Psoas muscle (tissue), 7 donors: ENCODE measurements at regions not wholly inside any gene's neighbourhood (a gene's known extent, or its start where the extent isn't known, plus 50 kb on each side); places are given as distances from the start of the nearest gene placed in this dataset.

ENCODE experiments used
- ATAC-seq, 4 donors: fragments of 200-7000 bp; cut with Tn5 transposase; one replicate each; pipeline ENCODE4 v1.9.1; 2020; ENCODE audit warnings: moderate library complexity in 3 of 4, mild to moderate bottlenecking in 2 of 4
- DNase-seq, 2 donors: peaks; one replicate each; pipeline ENCODE4 v3.0.0-alpha.2; 2020
- H3K27ac ChIP-seq: fragments of 200-600 bp; one replicate; pipeline ENCODE4 v1.8.0; 2022
- H3K27me3 ChIP-seq, 3 donors: fragments of 200-600 bp in 1 of 3; one replicate each; pipeline versions ENCODE4 v1.6.1 to v1.8.0; 2013 to 2022; ENCODE audit warnings: low read length in 2 of 3, mild to moderate bottlenecking in 2 of 3, moderate library complexity in 1 of 3; ENCODE audit not compliant: insufficient read depth in 3 of 3
- H3K36me3 ChIP-seq, 2 donors: fragments of 200-600 bp in 1 of 2; one replicate each; pipeline versions ENCODE4 v1.6.1 to v1.8.0; 2013 to 2022; ENCODE audit warnings: low read depth in 1 of 2, mild to moderate bottlenecking in 1 of 2, moderate library complexity in 1 of 2; ENCODE audit not compliant: insufficient read depth in 1 of 2
- H3K4me1 ChIP-seq: fragments of 200-600 bp; one replicate; pipeline ENCODE4 v1.8.0; 2022
- H3K4me3 ChIP-seq: fragments of 200-600 bp; one replicate; pipeline ENCODE4 v1.8.0; 2022; ENCODE audit warnings: mild to moderate bottlenecking
- H3K9me3 ChIP-seq: fragments of 200-600 bp; one replicate; pipeline ENCODE4 v1.8.0; 2022
- WGBS, 3 donors: extraction: QIAGEN DNeasy Blood & Tissue Kit; methylation state at CpG; one replicate each; pipeline versions ENCODE4 v1.1.6 to v1.1.7; 2013; 5-methylcytosine and 5-hydroxymethylcytosine counted together
- intact Hi-C, 2 donors: fragments of 100-400 bp; cut with DNase I; formaldehyde crosslinking; loops; one replicate each; pipeline versions ENCODE4 v1.11.0 to v1.14.2; 2022
- TF ChIP-seq, protein P1 (sequence below): fragments of 200-600 bp; IDR thresholded peaks from one replicate; pipeline ENCODE4 v1.8.0; 2022; ENCODE audit warnings: antibody characterized with exemption
- donor health status: healthy with polysubstance abuse.
- donor health status: DM: no; HTN: no; CAD: no; lungs with moderate emphysema.
- donor health status: Bipolar disorder and iron deficiency.
- donor health status: healthy.
- donor health status: DM: yes; HTN: yes; CAD: no.
- donor health status: DM: no; HTN: no; CAD: no.
- donor health status: DM: yes; HTN: yes; CAD: no.

DNA sequence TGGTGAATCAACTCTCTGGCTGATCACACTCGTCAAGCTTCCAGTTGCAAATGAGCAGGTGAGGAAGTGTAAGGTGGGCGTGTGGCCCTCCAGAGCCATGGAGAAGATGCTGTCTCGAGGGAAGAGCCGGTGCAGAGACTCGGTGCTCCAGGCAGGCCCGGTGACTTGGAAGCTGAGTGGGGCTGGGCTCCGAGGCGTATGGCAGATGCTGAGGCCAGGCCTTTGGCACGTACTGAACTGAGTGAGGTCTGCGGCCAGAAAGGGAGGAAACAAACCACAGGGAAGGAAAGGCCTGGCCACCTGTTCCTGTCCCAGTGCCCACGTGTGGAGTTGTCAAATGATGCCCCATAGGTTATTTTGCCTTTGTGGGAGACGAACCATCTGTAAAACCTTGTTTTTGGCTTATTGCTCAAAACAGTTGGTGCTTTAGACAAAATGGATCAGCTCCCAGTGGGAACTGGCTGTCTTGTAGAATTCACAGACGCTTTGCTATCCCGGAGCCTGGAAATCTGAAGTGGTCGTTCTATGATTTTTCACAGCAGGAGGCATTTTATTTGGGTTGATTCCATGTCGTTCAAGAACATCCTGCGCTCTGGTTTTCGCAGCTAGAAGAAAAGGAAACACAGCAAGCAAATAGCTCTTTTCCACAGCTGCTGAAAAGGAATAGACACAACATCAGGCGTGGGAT lies 117.5 kb upstream of the TMEM18 start:
- H3K4me1 ChIP-seq = no peaks in the 10 kb centered on the region
- H3K9me3 ChIP-seq = no peaks in the 10 kb centered on the region
- DNase-seq (no peak), ATAC-seq (peak in 1 of 4 donors; percentile 33)
- peaks cover 0 to 6% (median 2%) of the 10 kb centered on the region in 3 donors for H3K27me3 ChIP-seq
- no peaks in the 10 kb centered on the region for H3K36me3 ChIP-seq
- TF ChIP-seq, protein P1, sequence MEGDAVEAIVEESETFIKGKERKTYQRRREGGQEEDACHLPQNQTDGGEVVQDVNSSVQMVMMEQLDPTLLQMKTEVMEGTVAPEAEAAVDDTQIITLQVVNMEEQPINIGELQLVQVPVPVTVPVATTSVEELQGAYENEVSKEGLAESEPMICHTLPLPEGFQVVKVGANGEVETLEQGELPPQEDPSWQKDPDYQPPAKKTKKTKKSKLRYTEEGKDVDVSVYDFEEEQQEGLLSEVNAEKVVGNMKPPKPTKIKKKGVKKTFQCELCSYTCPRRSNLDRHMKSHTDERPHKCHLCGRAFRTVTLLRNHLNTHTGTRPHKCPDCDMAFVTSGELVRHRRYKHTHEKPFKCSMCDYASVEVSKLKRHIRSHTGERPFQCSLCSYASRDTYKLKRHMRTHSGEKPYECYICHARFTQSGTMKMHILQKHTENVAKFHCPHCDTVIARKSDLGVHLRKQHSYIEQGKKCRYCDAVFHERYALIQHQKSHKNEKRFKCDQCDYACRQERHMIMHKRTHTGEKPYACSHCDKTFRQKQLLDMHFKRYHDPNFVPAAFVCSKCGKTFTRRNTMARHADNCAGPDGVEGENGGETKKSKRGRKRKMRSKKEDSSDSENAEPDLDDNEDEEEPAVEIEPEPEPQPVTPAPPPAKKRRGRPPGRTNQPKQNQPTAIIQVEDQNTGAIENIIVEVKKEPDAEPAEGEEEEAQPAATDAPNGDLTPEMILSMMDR = no peak
- no peak overlapping the region for H3K27ac ChIP-seq
- 32 to 43% (median 32%) methylated on average over 19 of the region's 19 CpGs for WGBS, 3 donors
- intact Hi-C loops = no loop called here
- H3K4me3 ChIP-seq = no peak overlapping the region

DNA sequence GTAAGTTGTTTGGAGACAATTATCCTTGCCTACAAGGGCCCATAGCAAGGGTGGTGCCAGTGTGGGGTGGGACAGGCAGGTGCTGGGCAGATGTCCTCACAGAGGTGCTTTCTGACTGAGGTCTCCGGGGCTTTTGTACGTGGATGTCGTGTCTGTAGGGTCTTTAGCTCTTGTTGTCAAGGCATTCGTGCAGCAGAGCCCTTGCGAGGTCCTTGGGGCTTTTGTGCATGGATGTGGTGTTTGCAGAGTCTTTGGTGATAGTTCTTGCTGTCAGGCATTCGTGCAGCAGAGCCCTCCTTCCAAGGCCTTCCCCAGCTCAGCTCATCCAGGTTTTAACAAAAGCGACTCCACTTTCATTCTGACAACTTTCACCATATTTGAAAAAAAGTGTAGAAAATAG lies 116.0 kb upstream of the TMEM18 start:
- WGBS, 3 donors = 71 to 84% (median 77%) methylated on average over 7 of the region's 7 CpGs
- intact Hi-C loops = no loop called here

DNA sequence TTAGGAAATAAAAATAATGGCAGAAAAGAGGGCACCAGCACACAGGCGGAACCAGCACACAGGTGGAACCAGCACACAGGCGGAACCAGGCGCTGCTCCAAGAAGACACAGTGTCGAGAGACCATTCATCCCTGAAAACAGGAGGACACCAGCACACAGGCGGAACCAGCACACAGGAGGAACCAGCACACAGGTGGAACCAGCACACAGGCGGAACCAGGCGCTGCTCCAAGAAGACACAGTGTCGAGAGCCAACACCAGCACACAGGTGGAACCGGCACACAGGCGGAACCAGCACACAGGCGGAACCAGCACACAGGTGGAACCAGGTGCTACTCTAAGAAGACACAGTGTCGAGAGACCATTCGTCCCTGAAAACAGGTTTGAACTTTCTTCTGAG lies 115.5 kb upstream of the TMEM18 start:
- H3K27ac ChIP-seq = no peak overlapping the region
- TF ChIP-seq, protein P1 = no peak
- intact Hi-C loops = no loop called here
- H3K9me3 ChIP-seq = no peaks in the 10 kb centered on the region
- 87 to 93% (median 89%) methylated on average over 13 of the region's 13 CpGs for WGBS, 3 donors
- no peaks in the 10 kb centered on the region for H3K4me1 ChIP-seq
- DNase-seq (no peak), ATAC-seq (no peak)
- H3K36me3 ChIP-seq = no peaks in the 10 kb centered on the region
- no peak overlapping the region for H3K4me3 ChIP-seq
- H3K27me3 ChIP-seq = peaks cover 0 to 6% (median 2%) of the 10 kb centered on the region in 3 donors

More for the DNA sequence above, 116.0 kb upstream of the TMEM18 start:
- Histone ChIP-seq H3K27me3 (peaks cover 0 to 6% (median 2%) of the 10 kb centered on the region in 3 donors), H3K27ac (no peak overlapping the region), H3K4me3 (no peak overlapping the region), H3K36me3 (no peaks in the 10 kb centered on the region), H3K9me3 (no peaks in the 10 kb centered on the region), H3K4me1 (no peaks in the 10 kb centered on the region)
- ATAC-seq = no peak
- TF ChIP-seq, protein P1 = no peak
- no peak for DNase-seq

DNA sequence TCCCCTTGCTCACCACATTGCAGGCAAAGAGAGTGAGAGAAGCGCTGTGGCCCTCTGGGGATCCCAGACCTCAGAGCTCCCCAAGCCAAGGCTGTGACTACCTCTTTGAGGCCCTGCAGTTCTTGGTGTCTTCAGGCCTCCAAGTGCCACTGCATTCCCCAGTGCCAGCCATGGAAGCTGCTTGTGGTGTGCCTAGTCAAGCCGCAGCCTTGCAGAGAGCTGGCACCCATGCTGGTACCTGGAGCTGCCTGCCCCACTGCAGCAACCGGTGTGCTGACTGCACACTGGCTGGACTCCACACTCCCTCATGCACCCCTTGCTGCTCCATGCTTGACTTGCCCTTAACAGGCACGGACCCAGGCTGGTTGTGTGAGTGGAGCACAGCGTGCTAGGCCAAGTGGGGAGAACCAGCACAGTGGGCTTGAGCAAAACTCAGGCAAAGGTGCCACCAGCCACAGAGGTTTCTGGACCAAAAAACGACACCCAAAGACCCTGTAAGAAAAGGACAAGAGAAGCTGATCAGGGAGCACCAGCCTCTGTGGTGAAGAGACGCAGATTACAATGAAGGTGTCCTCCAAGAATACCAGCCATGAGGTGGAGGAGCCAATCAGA lies 113.5 kb upstream of the TMEM18 start:
- DNase-seq (no peak), ATAC-seq (no peak)
- Histone ChIP-seq H3K36me3 (no peaks in the 10 kb centered on the region), H3K4me1 (no peaks in the 10 kb centered on the region), H3K9me3 (no peaks in the 10 kb centered on the region), H3K4me3 (no peak overlapping the region), H3K27me3 (peaks cover 0 to 2% (median under 1%) of the 10 kb centered on the region in 3 donors), H3K27ac (no peak overlapping the region)
- TF ChIP-seq, protein P1 = no peak
- intact Hi-C loops = no loop called here
- WGBS, 3 donors = 91 to 94% (median 92%) methylated on average over 7 of the region's 7 CpGs
